ENCODE measurements at regions not wholly inside any gene's neighbourhood (a gene's known extent, or its start where the extent isn't known, plus 50 kb on each side); places are given as distances from the start of the nearest gene placed in this dataset.

- no peak overlapping the region for H3K27ac ChIP-seq
- no peaks in the 10 kb centered on the region for H3K36me3 ChIP-seq
- WGBS, 3 donors = 79 to 86% (median 79%) methylated on average over 2 of the region's 2 CpGs
- H3K4me1 ChIP-seq (ENCODE audit: insufficient read depth) = no peaks in the 10 kb centered on the region
- H3K27me3 ChIP-seq = no peaks in the 10 kb centered on the region
- intact Hi-C loops (cut with DNase I) = no loop called here
- no peak for TF ChIP-seq CTCF (IDR thresholded peaks at IDR 0.05)
- TF ChIP-seq EP300 (IDR thresholded peaks at IDR 0.05) = no peak
- no peak for TF ChIP-seq POLR2A (IDR thresholded peaks at IDR 0.05)
- no peak for DNase-seq
- H3K4me3 ChIP-seq = no peak overlapping the region
- peaks cover 0 to 3% of the 10 kb centered on the region in 2 donors for H3K9me3 ChIP-seq
Measured at GRCh38 chr9:30020161-30020560, 2364.3 kb upstream of the ACO1 start.

GRCh38 chr9:30035761-30036160 is 2348.7 kb upstream of the ACO1 start:
- DNase-seq = no peak
- Histone ChIP-seq H3K36me3 (no peaks in the 10 kb centered on the region), H3K27me3 (no peaks in the 10 kb centered on the region), H3K27ac (no peak overlapping the region), H3K9me3 (no peaks in the 10 kb centered on the region), H3K4me1 (ENCODE audit: insufficient read depth) (no peaks in the 10 kb centered on the region), H3K4me3 (no peak overlapping the region)
- intact Hi-C loops (cut with DNase I) = no loop called here
- WGBS, 3 donors = 11 to 14% (median 14%) methylated on average over 1 of the region's 1 CpG
- TF ChIP-seq EP300 (IDR thresholded peaks at IDR 0.05) (no peak), POLR2A (IDR thresholded peaks at IDR 0.05) (no peak), CTCF (IDR thresholded peaks at IDR 0.05) (no peak)

- H3K36me3 ChIP-seq = no peaks in the 10 kb centered on the region
- H3K4me1 ChIP-seq (ENCODE audit: insufficient read depth) = no peaks in the 10 kb centered on the region
- H3K27ac ChIP-seq = no peak overlapping the region
- WGBS, 3 donors = 58 to 75% (median 62%) methylated on average over 1 of the region's 1 CpG
- H3K4me3 ChIP-seq = no peak overlapping the region
- H3K9me3 ChIP-seq = no peaks in the 10 kb centered on the region
- DNase-seq = no peak
- no peak for TF ChIP-seq EP300 (IDR thresholded peaks at IDR 0.05)
- no peak for TF ChIP-seq CTCF (IDR thresholded peaks at IDR 0.05)
- TF ChIP-seq POLR2A (IDR thresholded peaks at IDR 0.05) = no peak
- intact Hi-C loops (cut with DNase I) = no loop called here
- H3K27me3 ChIP-seq = no peaks in the 10 kb centered on the region
Measured at GRCh38 chr9:30036558-30036957, 2347.9 kb upstream of the ACO1 start.

GRCh38 chr9:30039712-30040111 is 2344.7 kb upstream of the ACO1 start:
- H3K4me3 ChIP-seq = no peak overlapping the region
- no peaks in the 10 kb centered on the region for H3K27me3 ChIP-seq
- no peaks in the 10 kb centered on the region for H3K4me1 ChIP-seq (ENCODE audit: insufficient read depth)
- no peaks in the 10 kb centered on the region for H3K36me3 ChIP-seq
- no peak overlapping the region for H3K27ac ChIP-seq
- intact Hi-C loops (cut with DNase I) = loop anchor here in 1 of 4 donors (10.0 kb wide), 1 partner anchor 405 kb away; no protein-coding TSS in a partner anchor
- H3K9me3 ChIP-seq = no peaks in the 10 kb centered on the region
- DNase-seq = no peak
- TF ChIP-seq POLR2A (IDR thresholded peaks at IDR 0.05) (no peak), EP300 (IDR thresholded peaks at IDR 0.05) (no peak), CTCF (IDR thresholded peaks at IDR 0.05) (no peak)
- 56 to 73% (median 70%) methylated on average over 1 of the region's 1 CpG for WGBS, 3 donors

Measured in ovary (tissue), 7 donors.